ENCODE measurements at regions not wholly inside any gene's neighbourhood (a gene's known extent, or its start where the extent isn't known, plus 50 kb on each side); places are given as distances from the start of the nearest gene placed in this dataset.

DNA sequence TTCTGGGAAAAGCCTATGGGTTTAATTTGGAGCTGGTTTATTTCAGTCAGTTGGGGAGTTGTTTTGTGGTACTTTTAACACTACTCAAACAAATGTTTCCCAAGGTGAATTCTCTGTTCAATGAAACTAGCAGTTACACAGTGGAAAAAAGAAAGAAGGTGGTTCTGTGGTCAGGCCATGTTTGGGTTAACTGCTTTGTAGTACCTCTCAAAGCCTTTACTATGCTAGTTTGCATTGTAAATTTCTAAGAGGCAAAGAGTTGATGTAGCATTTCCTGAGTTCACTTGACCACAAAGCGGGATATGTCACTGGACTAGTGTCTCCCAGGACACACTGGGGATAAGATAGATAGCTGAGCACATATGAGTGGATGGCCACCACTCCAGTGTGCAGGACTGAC lies 145.4 kb downstream of the KIF20B start:
- Histone ChIP-seq H3K4me3 (no peak overlapping the region), H3K9ac (ENCODE audit: insufficient read length) (no peak overlapping the region), H3K27ac (no peak overlapping the region), H3K36me3 (ENCODE audit: insufficient read depth, low read length) (no peaks in the 10 kb centered on the region), H3K9me3 (ENCODE audit: low read depth, low read length) (no peaks in the 10 kb centered on the region)
- no peak for DNase-seq (ENCODE audit: low read depth, low spot score)
- no peak for TF ChIP-seq FOXP2 (optimal IDR thresholded peaks at IDR 0.05; ENCODE audit: control extremely low read depth, extremely low read length, insufficient read depth)
- TF ChIP-seq EZH2 (IDR thresholded peaks at IDR 0.05) = no peak
- no peak for TF ChIP-seq POLR2AphosphoS5 (IDR thresholded peaks at IDR 0.05; ENCODE audit: borderline replicate concordance, low read depth, low read length)

DNA sequence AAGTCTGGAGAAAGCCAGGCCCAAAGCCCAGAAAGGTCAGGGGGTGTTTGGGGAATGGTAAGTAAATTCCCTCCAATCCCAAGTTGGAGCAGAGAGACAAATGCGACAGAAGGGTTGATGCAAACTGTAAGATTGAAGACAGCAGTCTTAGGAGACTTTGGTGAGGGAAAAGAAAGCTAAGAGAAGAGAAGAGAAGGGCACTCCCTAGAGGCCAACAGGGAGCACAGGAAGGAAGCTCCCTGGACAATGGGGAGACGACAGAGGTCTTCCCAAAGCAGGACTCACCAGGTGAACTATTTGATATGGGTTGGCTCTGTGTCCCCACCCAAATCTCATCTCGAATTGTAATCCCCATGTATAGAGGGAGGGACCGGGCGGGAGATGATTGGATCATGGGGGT lies 151.5 kb downstream of the KIF20B start:
- Histone ChIP-seq H3K9ac (ENCODE audit: insufficient read length) (no peak overlapping the region), H3K4me3 (no peak overlapping the region), H3K27ac (no peak overlapping the region), H3K9me3 (ENCODE audit: low read depth, low read length) (no peaks in the 10 kb centered on the region), H3K36me3 (ENCODE audit: insufficient read depth, low read length) (no peaks in the 10 kb centered on the region)
- no peak for DNase-seq (ENCODE audit: low read depth, low spot score)
- TF ChIP-seq POLR2AphosphoS5 (IDR thresholded peaks at IDR 0.05; ENCODE audit: borderline replicate concordance, low read depth, low read length) (no peak), FOXP2 (optimal IDR thresholded peaks at IDR 0.05; ENCODE audit: control extremely low read depth, extremely low read length, insufficient read depth) (no peak)

DNA sequence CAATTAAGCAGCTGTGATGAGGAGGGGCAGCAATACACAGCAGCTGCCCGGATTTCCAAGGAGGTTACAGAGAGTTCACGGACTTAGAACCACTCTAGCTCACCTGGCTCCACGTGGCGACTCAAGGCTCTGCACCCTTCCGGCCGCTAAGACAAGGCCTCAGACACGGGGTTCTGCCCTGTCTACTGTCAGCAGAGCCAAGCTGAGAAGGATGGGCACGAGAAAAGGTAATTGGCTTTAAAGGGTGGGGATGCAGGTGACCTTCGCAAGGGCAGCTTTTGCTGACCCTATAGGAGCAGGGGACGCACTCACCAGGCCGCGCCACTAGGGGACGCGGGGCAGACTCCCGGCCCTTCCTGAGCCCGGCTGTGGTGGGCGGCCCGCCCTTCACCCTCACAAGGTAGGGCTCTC lies 152.4 kb downstream of the KIF20B start:
- no peak for DNase-seq (ENCODE audit: low read depth, low spot score)
- Histone ChIP-seq H3K9me3 (ENCODE audit: low read depth, low read length) (no peaks in the 10 kb centered on the region), H3K36me3 (ENCODE audit: insufficient read depth, low read length) (no peaks in the 10 kb centered on the region), H3K4me3 (no peak overlapping the region), H3K27ac (no peak overlapping the region), H3K9ac (ENCODE audit: insufficient read length) (no peak overlapping the region)
- TF ChIP-seq FOXP2 (optimal IDR thresholded peaks at IDR 0.05; ENCODE audit: control extremely low read depth, extremely low read length, insufficient read depth) (no peak), EZH2 (IDR thresholded peaks at IDR 0.05) (no peak), POLR2AphosphoS5 (IDR thresholded peaks at IDR 0.05; ENCODE audit: borderline replicate concordance, low read depth, low read length) (no peak)

DNA sequence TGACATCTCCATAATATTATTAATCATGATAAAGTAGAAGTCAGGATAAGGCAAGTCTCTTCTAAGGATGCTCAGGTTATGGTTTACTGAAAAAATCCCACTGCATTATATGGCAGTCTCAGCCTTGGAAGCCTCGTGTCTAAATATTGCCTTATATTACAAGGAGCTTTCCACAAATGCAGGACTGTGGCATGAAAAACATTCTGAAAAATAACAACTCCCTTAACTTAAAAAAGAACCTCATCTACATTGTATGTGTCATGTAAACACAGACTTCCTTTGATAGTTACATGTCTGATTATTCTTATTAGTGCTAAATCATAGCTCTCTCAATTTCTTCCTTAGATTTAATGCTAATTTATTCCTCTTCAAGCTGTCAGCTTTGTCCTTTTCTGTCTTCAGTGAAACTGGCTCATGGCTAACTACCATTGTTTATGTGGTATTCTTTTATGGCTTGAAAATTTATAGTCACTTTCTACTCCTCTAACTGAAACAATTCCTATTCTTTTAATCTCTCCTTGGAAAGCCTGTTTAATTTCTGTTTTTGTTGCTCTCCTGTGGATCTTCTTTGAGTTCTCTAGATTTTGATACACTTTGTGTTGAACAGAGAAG lies 156.1 kb downstream of the KIF20B start:
- Histone ChIP-seq H3K9ac (ENCODE audit: insufficient read length) (no peak overlapping the region), H3K27ac (no peak overlapping the region), H3K4me3 (no peak overlapping the region), H3K9me3 (ENCODE audit: low read depth, low read length) (no peaks in the 10 kb centered on the region), H3K36me3 (ENCODE audit: insufficient read depth, low read length) (no peaks in the 10 kb centered on the region)
- no peak for DNase-seq (ENCODE audit: low read depth, low spot score)
- TF ChIP-seq EZH2 (IDR thresholded peaks at IDR 0.05) = no peak
- no peak for TF ChIP-seq POLR2AphosphoS5 (IDR thresholded peaks at IDR 0.05; ENCODE audit: borderline replicate concordance, low read depth, low read length)
- TF ChIP-seq FOXP2 (optimal IDR thresholded peaks at IDR 0.05; ENCODE audit: control extremely low read depth, extremely low read length, insufficient read depth) = no peak

DNA sequence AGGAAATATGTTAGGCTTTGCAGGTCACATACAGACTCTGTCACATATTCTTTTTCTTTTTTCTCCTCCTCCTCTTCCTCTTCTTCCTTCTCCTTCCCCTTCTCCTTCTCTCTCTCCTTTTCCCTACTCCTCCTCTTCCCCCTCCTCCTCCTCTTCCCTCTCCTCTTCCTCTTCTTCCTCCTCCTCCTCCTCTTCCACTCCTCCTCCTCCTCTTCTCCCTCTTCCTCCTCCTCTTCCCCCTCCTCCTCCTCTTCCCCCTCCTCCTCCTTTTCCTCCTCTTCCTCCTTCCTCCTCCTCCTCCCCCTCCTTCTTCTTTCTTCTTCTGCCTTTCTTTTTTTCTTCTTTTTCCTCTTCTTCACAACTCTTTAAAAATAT lies 159.8 kb downstream of the KIF20B start:
- no peaks in the 10 kb centered on the region for H3K36me3 ChIP-seq (ENCODE audit: insufficient read depth, low read length)
- DNase-seq (ENCODE audit: low read depth, low spot score) = no peak
- H3K9me3 ChIP-seq (ENCODE audit: low read depth, low read length) = no peaks in the 10 kb centered on the region
- no peak overlapping the region for H3K4me3 ChIP-seq
- TF ChIP-seq POLR2AphosphoS5 (IDR thresholded peaks at IDR 0.05; ENCODE audit: borderline replicate concordance, low read depth, low read length) (no peak), EZH2 (IDR thresholded peaks at IDR 0.05) (no peak), FOXP2 (optimal IDR thresholded peaks at IDR 0.05; ENCODE audit: control extremely low read depth, extremely low read length, insufficient read depth) (no peak)
- H3K9ac ChIP-seq (ENCODE audit: insufficient read length) = no peak overlapping the region
- H3K27ac ChIP-seq = no peak overlapping the region

DNA sequence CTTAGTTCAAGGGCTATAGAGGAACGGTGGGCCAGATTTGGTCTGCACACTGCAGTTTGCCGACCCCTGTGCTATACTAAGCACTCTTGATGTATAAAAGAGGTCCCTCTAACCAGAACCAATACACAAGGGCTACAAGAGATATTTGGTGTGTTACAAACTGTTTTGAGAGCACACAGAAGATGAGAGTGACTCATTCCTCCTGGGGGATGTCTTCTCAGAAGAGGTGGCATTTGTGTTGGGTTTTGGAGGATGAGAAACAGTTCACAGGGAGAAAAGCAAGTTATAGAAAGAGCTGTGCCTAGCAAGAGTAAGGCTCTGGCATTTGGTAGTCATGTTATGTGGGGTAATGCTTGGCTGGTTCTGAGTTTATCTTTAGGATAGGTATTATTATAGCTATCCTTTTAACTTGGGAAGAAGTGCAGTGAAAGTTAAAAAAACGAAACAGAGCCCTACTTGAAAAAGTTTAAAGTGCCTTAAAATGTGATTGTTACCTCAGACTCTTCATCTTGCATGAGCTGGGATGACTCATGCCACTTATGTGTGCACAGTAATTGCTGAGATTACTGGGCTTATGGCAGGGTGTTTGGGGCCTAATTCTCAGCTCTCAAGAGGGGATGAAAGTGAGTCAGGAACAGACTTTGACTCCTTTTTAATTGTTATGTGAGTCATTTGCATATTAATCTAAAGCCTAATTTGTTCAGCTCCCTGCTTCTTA lies 160.4 kb downstream of the KIF20B start:
- Histone ChIP-seq H3K9me3 (ENCODE audit: low read depth, low read length) (no peaks in the 10 kb centered on the region), H3K27ac (no peak overlapping the region), H3K4me3 (no peak overlapping the region), H3K9ac (ENCODE audit: insufficient read length) (no peak overlapping the region), H3K36me3 (ENCODE audit: insufficient read depth, low read length) (no peaks in the 10 kb centered on the region)
- TF ChIP-seq FOXP2 (optimal IDR thresholded peaks at IDR 0.05; ENCODE audit: control extremely low read depth, extremely low read length, insufficient read depth) (no peak), POLR2AphosphoS5 (IDR thresholded peaks at IDR 0.05; ENCODE audit: borderline replicate concordance, low read depth, low read length) (no peak), EZH2 (IDR thresholded peaks at IDR 0.05) (no peak)
- DNase-seq (ENCODE audit: low read depth, low spot score) = no peak

DNA sequence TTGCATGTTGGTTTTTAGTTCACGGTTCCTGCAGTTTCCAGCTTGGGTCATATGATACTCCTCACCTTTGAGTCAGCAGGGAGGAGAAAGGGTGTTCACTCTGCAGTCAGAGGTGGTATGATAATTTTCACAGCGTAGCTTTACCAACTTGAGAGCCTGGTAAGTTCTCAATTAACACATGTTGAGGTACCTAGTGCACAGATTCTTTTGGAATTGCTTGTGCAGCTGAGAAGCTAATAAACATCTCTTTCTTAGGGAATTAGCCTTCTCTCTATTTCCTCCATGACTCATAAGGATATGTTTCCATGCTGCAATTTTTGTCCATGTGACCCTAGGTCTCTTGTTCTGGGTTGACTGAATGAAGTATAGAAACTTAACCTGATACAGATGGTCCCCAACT lies 166.6 kb downstream of the KIF20B start:
- Histone ChIP-seq H3K9me3 (ENCODE audit: low read depth, low read length) (no peaks in the 10 kb centered on the region), H3K9ac (ENCODE audit: insufficient read length) (no peak overlapping the region), H3K27ac (no peak overlapping the region), H3K36me3 (ENCODE audit: insufficient read depth, low read length) (no peaks in the 10 kb centered on the region), H3K4me3 (no peak overlapping the region)
- no peak for DNase-seq (ENCODE audit: low read depth, low spot score)
- TF ChIP-seq FOXP2 (optimal IDR thresholded peaks at IDR 0.05; ENCODE audit: control extremely low read depth, extremely low read length, insufficient read depth) (no peak), POLR2AphosphoS5 (IDR thresholded peaks at IDR 0.05; ENCODE audit: borderline replicate concordance, low read depth, low read length) (no peak), EZH2 (IDR thresholded peaks at IDR 0.05) (no peak)

DNA sequence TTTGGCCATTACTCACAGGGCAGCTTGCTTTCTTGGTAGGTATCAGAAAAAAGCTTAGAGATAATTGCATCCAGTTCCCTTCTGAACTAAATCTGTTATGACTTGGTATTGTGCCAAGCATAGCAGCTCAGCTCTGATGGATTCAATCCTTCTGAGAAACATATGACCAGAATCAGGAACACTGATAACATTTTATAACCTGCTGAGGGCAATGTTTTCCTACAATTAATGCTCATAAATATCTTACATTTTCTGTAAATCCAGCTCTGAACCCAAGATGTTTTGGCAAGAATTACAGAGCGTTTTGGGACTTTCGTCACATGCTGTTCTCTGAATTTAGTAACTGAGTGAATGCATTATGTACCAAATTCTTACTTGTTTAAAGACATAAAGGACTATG lies 167.8 kb downstream of the KIF20B start:
- no peak for DNase-seq (ENCODE audit: low read depth, low spot score)
- Histone ChIP-seq H3K27ac (no peak overlapping the region), H3K9me3 (ENCODE audit: low read depth, low read length) (no peaks in the 10 kb centered on the region), H3K9ac (ENCODE audit: insufficient read length) (no peak overlapping the region), H3K4me3 (no peak overlapping the region), H3K36me3 (ENCODE audit: insufficient read depth, low read length) (no peaks in the 10 kb centered on the region)
- TF ChIP-seq EZH2 (IDR thresholded peaks at IDR 0.05) = no peak
- no peak for TF ChIP-seq FOXP2 (optimal IDR thresholded peaks at IDR 0.05; ENCODE audit: control extremely low read depth, extremely low read length, insufficient read depth)
- TF ChIP-seq POLR2AphosphoS5 (IDR thresholded peaks at IDR 0.05; ENCODE audit: borderline replicate concordance, low read depth, low read length) = no peak
